ENCODE measurements at regions not wholly inside any gene's neighbourhood (a gene's known extent, or its start where the extent isn't known, plus 50 kb on each side); places are given as distances from the start of the nearest gene placed in this dataset.

DNA sequence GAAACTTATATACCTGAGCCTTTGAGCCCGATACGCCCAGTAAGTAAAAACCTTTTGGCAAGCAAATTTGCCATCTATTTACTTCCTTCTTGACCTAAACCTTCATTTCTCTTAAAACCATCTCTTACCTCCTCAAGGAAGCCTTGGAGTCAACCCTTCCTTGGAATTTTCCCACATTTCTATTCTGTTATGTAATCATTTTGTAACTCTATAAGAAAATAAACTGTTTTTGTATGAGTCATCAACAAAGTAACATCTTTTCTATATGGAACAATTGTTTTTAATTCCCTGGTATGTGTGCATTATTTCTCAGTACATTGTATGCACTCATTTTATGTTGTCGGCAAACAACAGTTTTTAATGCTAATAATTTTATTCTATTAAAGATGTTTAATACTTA is 162.0 kb downstream of the TEX36 start:
- TF ChIP-seq CBX3 (IDR thresholded peaks at IDR 0.05; ENCODE audit: borderline replicate concordance, low read depth) (no peak), KLF5 (IDR thresholded peaks at IDR 0.05; ENCODE audit: partially characterized antibody) (no peak), EZH2 (IDR thresholded peaks at IDR 0.05; ENCODE audit: borderline replicate concordance, control insufficient read depth, low read depth, low read length) (no peak), POLR2AphosphoS5 (IDR thresholded peaks at IDR 0.05; ENCODE audit: low read length) (no peak), YY1 (IDR thresholded peaks at IDR 0.05; ENCODE audit: low read depth, low read length) (no peak), POLR2A (IDR thresholded peaks at IDR 0.05; ENCODE audit: low read depth, low read length) (no peak), NFIC (IDR thresholded peaks at IDR 0.05; ENCODE audit: low read depth, low read length) (no peak), RCOR1 (conservative IDR thresholded peaks at IDR 0.05; ENCODE audit: low read depth, low read length) (no peak)
- TF ChIP-seq, protein P1, sequence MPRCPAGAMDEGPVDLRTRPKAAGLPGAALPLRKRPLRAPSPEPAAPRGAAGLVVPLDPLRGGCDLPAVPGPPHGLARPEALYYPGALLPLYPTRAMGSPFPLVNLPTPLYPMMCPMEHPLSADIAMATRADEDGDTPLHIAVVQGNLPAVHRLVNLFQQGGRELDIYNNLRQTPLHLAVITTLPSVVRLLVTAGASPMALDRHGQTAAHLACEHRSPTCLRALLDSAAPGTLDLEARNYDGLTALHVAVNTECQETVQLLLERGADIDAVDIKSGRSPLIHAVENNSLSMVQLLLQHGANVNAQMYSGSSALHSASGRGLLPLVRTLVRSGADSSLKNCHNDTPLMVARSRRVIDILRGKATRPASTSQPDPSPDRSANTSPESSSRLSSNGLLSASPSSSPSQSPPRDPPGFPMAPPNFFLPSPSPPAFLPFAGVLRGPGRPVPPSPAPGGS (IDR thresholded peaks at IDR 0.05; ENCODE audit: borderline replicate concordance, insufficient read depth, low read depth, low read length, poor library complexity, severe bottlenecking) = no peak
- TF ChIP-seq, protein P2, sequence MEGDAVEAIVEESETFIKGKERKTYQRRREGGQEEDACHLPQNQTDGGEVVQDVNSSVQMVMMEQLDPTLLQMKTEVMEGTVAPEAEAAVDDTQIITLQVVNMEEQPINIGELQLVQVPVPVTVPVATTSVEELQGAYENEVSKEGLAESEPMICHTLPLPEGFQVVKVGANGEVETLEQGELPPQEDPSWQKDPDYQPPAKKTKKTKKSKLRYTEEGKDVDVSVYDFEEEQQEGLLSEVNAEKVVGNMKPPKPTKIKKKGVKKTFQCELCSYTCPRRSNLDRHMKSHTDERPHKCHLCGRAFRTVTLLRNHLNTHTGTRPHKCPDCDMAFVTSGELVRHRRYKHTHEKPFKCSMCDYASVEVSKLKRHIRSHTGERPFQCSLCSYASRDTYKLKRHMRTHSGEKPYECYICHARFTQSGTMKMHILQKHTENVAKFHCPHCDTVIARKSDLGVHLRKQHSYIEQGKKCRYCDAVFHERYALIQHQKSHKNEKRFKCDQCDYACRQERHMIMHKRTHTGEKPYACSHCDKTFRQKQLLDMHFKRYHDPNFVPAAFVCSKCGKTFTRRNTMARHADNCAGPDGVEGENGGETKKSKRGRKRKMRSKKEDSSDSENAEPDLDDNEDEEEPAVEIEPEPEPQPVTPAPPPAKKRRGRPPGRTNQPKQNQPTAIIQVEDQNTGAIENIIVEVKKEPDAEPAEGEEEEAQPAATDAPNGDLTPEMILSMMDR (IDR thresholded peaks at IDR 0.05 in 2 of 3, conservative IDR thresholded peaks at IDR 0.05 in 1 of 3; ENCODE audit: control insufficient read depth in 2 of 3, extremely low read depth in 1 of 3, insufficient read depth in 1 of 3, low read depth in 3 of 3, low read length in 3 of 3) = no peak
